SU-DHL-6 (cell line): ENCODE measurements at regions not wholly inside any gene's neighbourhood (a gene's known extent, or its start where the extent isn't known, plus 50 kb on each side); places are given as distances from the start of the nearest gene placed in this dataset.

Source experiments
- CTCF ChIP-seq: fragments of 200-600 bp; sonication (generic); IDR thresholded peaks from one replicate; pipeline ENCODE4 v1.5.1; 2017; ENCODE audit warnings: antibody characterized with exemption, mild to moderate bottlenecking, low read length, moderate library complexity; ENCODE audit not compliant: insufficient read depth, poor library complexity, severe bottlenecking
- EZH2phosphoT487 ChIP-seq: fragments of 200-600 bp; sonication (generic), shearing (Covaris generic); conservative IDR thresholded peaks from 2 replicates; pipeline ENCODE4 v1.6.1; 2018; ENCODE audit warnings: mild to moderate bottlenecking, antibody characterized with exemption, low read length, moderate library complexity, mixed read lengths

- TF ChIP-seq CTCF (no peak), EZH2phosphoT487 (no peak)
Measured at GRCh38 chr6:113185299-113185698, 671.8 kb upstream of the MARCKS start.
